DOHH2 (cell line): ENCODE measurements at regions not wholly inside any gene's neighbourhood (a gene's known extent, or its start where the extent isn't known, plus 50 kb on each side); places are given as distances from the start of the nearest gene placed in this dataset.

ENCODE experiments used
- EZH2phosphoT487 ChIP-seq: fragments of 200-600 bp; sonication (generic); IDR thresholded peaks from 2 replicates; pipeline ENCODE4 v1.6.1; 2017; ENCODE audit warnings: borderline replicate concordance, mild to moderate bottlenecking, antibody characterized with exemption, low read length, moderate library complexity, mixed read lengths
- TF ChIP-seq, protein P1 (sequence below): fragments of 200-600 bp; sonication (generic); IDR thresholded peaks from one replicate; pipeline ENCODE4 v1.5.1; 2014; ENCODE audit warnings: antibody characterized with exemption, mild to moderate bottlenecking, low read depth, low read length; ENCODE audit not compliant: poor library complexity, severe bottlenecking

DNA sequence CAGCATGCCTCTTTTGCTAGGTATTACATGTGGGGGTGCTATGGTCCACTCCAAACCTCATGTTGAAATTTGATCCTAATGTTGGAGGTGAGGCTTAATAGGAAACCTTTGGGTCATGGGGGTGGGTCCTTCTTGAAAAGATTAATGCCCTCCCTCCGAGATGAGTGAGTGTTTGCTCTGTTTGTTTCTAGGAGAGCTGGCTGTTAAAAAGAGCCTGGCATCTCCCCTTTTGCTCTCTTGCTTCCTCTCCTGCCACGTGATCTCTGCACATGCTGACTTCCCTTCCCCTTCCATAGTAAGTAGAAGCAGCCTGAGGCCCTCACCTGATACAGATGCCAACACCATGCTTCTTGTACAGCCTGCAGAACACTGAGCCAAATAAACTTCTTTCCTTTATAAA, 104.5 kb downstream of the FAT3 start:
- TF ChIP-seq, protein P1, sequence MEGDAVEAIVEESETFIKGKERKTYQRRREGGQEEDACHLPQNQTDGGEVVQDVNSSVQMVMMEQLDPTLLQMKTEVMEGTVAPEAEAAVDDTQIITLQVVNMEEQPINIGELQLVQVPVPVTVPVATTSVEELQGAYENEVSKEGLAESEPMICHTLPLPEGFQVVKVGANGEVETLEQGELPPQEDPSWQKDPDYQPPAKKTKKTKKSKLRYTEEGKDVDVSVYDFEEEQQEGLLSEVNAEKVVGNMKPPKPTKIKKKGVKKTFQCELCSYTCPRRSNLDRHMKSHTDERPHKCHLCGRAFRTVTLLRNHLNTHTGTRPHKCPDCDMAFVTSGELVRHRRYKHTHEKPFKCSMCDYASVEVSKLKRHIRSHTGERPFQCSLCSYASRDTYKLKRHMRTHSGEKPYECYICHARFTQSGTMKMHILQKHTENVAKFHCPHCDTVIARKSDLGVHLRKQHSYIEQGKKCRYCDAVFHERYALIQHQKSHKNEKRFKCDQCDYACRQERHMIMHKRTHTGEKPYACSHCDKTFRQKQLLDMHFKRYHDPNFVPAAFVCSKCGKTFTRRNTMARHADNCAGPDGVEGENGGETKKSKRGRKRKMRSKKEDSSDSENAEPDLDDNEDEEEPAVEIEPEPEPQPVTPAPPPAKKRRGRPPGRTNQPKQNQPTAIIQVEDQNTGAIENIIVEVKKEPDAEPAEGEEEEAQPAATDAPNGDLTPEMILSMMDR = no peak
- no peak for TF ChIP-seq EZH2phosphoT487
